GM12878 (cell line): ENCODE measurements at regions not wholly inside any gene's neighbourhood (a gene's known extent, or its start where the extent isn't known, plus 50 kb on each side); places are given as distances from the start of the nearest gene placed in this dataset.

Experiments used
- ATAC-seq: fragments of 200-7000 bp; cut with Tn5 transposase; 3 replicates; pipeline ENCODE4 v1.9.1; 2020; ENCODE audit warnings: mild to moderate bottlenecking, moderate library complexity
- BruUV-seq: library from RNA; stranded (reverse); fragments of 400-500 nt; replicated peaks from 2 replicates; lab custom pipeline; 2021; lab: Mats Ljungman, UMichigan
- CTCF ChIA-PET: fragments of 300-600 bp; sonication (Branson Sonifier 250); formaldehyde crosslinking; extraction: SDS; loops from one replicate; lab custom pipeline; 2021; ENCODE audit warnings: inconsistent platforms; lab: Yijun Ruan, JAX
- POLR2A ChIA-PET: fragments of 350-600 bp; formaldehyde crosslinking; extraction: SDS; loops from one replicate; lab custom pipeline; 2021; ENCODE audit warnings: inconsistent platforms; lab: Charles Lee
- RAD21 ChIA-PET: fragments of 300-600 bp; sonication (Branson Sonifier 250); formaldehyde crosslinking; loops from one replicate; lab custom pipeline; 2023; ENCODE audit warnings: antibody characterized with exemption; ENCODE audit not compliant: unreplicated experiment; lab: Charles Lee
- SMC1A ChIA-PET: fragments of 300-600 bp; sonication (Branson Sonifier 250); formaldehyde crosslinking; loops from one replicate; lab custom pipeline; 2023; ENCODE audit not compliant: unreplicated experiment, uncharacterized antibody; lab: Charles Lee
- DNase-seq: peaks from one replicate; pipeline ENCODE4 v3.0.0-alpha.2; 2011; ENCODE audit warnings: low read depth, low spot score
- FAIRE-seq: peaks from 3 replicates; lab custom pipeline; 2011; peaks lifted over from hg19 to GRCh38; lab: Jason Lieb, UNC
- H2AFZ ChIP-seq: 2 replicates; pipeline ENCODE4 v1.6.0; 2011; ENCODE audit warnings: low read depth, low read length, control low read depth; ENCODE audit not compliant: control insufficient read depth
- H3K27ac ChIP-seq: 2 replicates; pipeline ENCODE4 v1.5.1; 2011; ENCODE audit warnings: control low read depth; ENCODE audit not compliant: control insufficient read depth, insufficient read depth
- H3K27me3 ChIP-seq, 2 experiments: replicated peaks in 1 of 2; 2 replicates each; pipeline versions ENCODE4 v1.6.0 to v1.6.1; 2011; ENCODE audit warnings: low read length in 1 of 2; ENCODE audit not compliant: control insufficient read depth in 2 of 2, insufficient read depth in 2 of 2
- H3K36me3 ChIP-seq, 2 experiments: 2 replicates each; pipeline ENCODE4 v1.5.1; 2011; ENCODE audit warnings: low read length in 1 of 2; ENCODE audit not compliant: control insufficient read depth in 2 of 2, insufficient read depth in 2 of 2
- H3K4me1 ChIP-seq: 2 replicates; pipeline ENCODE4 v1.6.1; 2011; ENCODE audit warnings: mild to moderate bottlenecking, low read length, moderate library complexity, mixed read lengths; ENCODE audit not compliant: control insufficient read depth, insufficient read depth
- H3K4me2 ChIP-seq: 2 replicates; pipeline ENCODE4 v1.6.0; 2011; ENCODE audit warnings: control low read depth; ENCODE audit not compliant: control insufficient read depth, insufficient read depth
- H3K4me3 ChIP-seq: fragments of 200-600 bp; sonication (generic); 2 replicates; pipeline ENCODE4 v1.5.1; 2016
- H3K79me2 ChIP-seq: 2 replicates; pipeline ENCODE4 v1.6.0; 2011; ENCODE audit warnings: low read length; ENCODE audit not compliant: control insufficient read depth, insufficient read depth
- H3K9ac ChIP-seq: 2 replicates; pipeline ENCODE4 v1.8.0; 2011; ENCODE audit warnings: low read length, control low read depth, mixed read lengths; ENCODE audit not compliant: control insufficient read depth, insufficient read depth
- H3K9me3 ChIP-seq: replicated peaks from 3 replicates; pipeline ENCODE4 v1.5.1; 2011; ENCODE audit warnings: mild to moderate bottlenecking, low read length; ENCODE audit not compliant: control insufficient read depth, insufficient read depth
- H4K20me1 ChIP-seq: 2 replicates; pipeline ENCODE4 v1.6.0; 2011; ENCODE audit not compliant: control insufficient read depth, insufficient read depth
- SMC3 ChIP-seq: IDR thresholded peaks from 2 replicates; pipeline ENCODE4 v1.6.1; 2011; ENCODE audit warnings: low read length, improper control_type of control experiment, borderline replicate concordance
- ZNF207 ChIP-seq: fragments of 450-650 bp; IDR thresholded peaks from 2 replicates; pipeline ENCODE4 v1.6.1; 2014; ENCODE audit warnings: antibody characterized with exemption, mild to moderate bottlenecking, borderline replicate concordance
- WGBS: methylation state at CpG from one replicate; pipeline ENCODE4 v1.1.6; 2016; ENCODE audit warnings: low lambda C conversion rate; ENCODE audit not compliant: insufficient replicate concordance, insufficient coverage; ENCODE audit errors: missing lambda C conversion rate; 5-methylcytosine and 5-hydroxymethylcytosine counted together
- in situ Hi-C: fragments of 300-500 bp; cut with MboI; formaldehyde crosslinking; loops from 9 replicates; pipeline ENCODE4 v1.14.3; 2018; ENCODE audit warnings: mixed read lengths
- intact Hi-C: fragments of 100-400 bp; cut with micrococcal nuclease; formaldehyde crosslinking; loops from one replicate; pipeline ENCODE4 v1.14.2; 2022; ENCODE audit not compliant: unreplicated experiment
- TF ChIP-seq, protein P1 (sequence below): fragments of 150-350 bp; IDR thresholded peaks from 2 replicates; pipeline ENCODE4 v1.6.1; 2016; ENCODE audit warnings: low read depth, low read length
- TF ChIP-seq, protein P2 (sequence below): fragments of 450-650 bp; formaldehyde crosslinking; IDR thresholded peaks from 2 replicates; pipeline ENCODE4 v1.4.0; 2022; ENCODE audit warnings: mild to moderate bottlenecking, moderate library complexity
- TF ChIP-seq, protein P3 (sequence below): fragments of 450-650 bp; formaldehyde crosslinking; IDR thresholded peaks from 2 replicates; pipeline ENCODE4 v1.4.0; 2020; ENCODE audit warnings: mild to moderate bottlenecking, moderate library complexity
- TF ChIP-seq, protein P4 (sequence below): fragments of 450-650 bp; IDR thresholded peaks from 2 replicates; pipeline ENCODE4 v1.6.1; 2018; ENCODE audit warnings: mild to moderate bottlenecking, low read depth, moderate library complexity; ENCODE audit not compliant: partially characterized antibody

DNA sequence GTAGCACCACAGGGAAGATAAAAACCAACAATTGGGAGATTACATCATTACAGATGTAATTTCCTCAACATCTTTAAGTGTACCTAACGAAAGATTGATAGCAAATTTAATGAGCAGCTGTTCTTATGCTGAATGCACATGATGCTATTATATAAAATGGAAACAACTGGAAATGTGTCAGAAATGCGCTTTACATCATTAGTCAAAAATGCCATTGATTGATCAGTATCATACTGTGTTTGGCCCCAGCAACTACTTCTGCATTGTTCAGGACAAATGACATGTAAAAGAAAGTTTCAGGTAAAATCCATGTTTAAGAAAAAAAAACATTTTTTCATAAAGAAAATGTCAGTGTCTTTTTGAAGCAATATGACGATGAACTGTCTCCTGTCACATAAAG lies 625.5 kb upstream of the MIR17HG start (continued):
- TF ChIP-seq, protein P1, sequence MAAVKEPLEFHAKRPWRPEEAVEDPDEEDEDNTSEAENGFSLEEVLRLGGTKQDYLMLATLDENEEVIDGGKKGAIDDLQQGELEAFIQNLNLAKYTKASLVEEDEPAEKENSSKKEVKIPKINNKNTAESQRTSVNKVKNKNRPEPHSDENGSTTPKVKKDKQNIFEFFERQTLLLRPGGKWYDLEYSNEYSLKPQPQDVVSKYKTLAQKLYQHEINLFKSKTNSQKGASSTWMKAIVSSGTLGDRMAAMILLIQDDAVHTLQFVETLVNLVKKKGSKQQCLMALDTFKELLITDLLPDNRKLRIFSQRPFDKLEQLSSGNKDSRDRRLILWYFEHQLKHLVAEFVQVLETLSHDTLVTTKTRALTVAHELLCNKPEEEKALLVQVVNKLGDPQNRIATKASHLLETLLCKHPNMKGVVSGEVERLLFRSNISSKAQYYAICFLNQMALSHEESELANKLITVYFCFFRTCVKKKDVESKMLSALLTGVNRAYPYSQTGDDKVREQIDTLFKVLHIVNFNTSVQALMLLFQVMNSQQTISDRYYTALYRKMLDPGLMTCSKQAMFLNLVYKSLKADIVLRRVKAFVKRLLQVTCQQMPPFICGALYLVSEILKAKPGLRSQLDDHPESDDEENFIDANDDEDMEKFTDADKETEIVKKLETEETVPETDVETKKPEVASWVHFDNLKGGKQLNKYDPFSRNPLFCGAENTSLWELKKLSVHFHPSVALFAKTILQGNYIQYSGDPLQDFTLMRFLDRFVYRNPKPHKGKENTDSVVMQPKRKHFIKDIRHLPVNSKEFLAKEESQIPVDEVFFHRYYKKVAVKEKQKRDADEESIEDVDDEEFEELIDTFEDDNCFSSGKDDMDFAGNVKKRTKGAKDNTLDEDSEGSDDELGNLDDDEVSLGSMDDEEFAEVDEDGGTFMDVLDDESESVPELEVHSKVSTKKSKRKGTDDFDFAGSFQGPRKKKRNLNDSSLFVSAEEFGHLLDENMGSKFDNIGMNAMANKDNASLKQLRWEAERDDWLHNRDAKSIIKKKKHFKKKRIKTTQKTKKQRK, result no peak

DNA sequence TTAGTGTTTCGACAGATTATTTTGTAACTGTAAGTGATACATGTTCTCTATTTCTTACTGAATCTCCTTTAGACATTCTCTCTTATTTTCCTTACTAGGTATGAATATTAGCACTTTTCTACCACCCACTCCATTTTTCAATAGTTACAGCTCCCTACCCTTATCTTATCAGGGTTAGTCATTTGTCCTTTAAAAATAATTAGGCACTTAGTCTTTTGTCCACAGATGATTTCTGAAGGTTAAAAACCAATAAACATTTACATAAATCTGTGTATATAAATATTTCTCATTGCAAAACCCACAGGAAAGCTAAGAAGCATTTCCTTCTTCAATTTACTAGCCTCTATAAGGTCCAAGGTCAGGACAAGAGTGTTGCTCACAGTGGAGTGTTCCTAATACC lies 624.1 kb upstream of the MIR17HG start:
- ATAC-seq (no peak), FAIRE-seq (no peak), DNase-seq (no peak)
- H3K4me1 ChIP-seq, result no peaks in the 10 kb centered on the region
- H3K36me3 ChIP-seq, result no peaks in the 10 kb centered on the region
- H3K79me2 ChIP-seq, result no peaks in the 10 kb centered on the region
- H3K27ac ChIP-seq, result no peak overlapping the region
- no TSS peak for BruUV-seq
- no peaks in the 10 kb centered on the region for H3K27me3 ChIP-seq
- RAD21 ChIA-PET, result no interaction called here
- CTCF ChIA-PET, result no interaction called here
- H3K4me3 ChIP-seq, result no peak overlapping the region
- H4K20me1 ChIP-seq, result no peaks in the 10 kb centered on the region
- H3K4me2 ChIP-seq, result no peak overlapping the region
- intact Hi-C loops, result no loop called here
- no peak overlapping the region for H2AFZ ChIP-seq
- SMC1A ChIA-PET, result no interaction called here
- TF ChIP-seq, protein P2, sequence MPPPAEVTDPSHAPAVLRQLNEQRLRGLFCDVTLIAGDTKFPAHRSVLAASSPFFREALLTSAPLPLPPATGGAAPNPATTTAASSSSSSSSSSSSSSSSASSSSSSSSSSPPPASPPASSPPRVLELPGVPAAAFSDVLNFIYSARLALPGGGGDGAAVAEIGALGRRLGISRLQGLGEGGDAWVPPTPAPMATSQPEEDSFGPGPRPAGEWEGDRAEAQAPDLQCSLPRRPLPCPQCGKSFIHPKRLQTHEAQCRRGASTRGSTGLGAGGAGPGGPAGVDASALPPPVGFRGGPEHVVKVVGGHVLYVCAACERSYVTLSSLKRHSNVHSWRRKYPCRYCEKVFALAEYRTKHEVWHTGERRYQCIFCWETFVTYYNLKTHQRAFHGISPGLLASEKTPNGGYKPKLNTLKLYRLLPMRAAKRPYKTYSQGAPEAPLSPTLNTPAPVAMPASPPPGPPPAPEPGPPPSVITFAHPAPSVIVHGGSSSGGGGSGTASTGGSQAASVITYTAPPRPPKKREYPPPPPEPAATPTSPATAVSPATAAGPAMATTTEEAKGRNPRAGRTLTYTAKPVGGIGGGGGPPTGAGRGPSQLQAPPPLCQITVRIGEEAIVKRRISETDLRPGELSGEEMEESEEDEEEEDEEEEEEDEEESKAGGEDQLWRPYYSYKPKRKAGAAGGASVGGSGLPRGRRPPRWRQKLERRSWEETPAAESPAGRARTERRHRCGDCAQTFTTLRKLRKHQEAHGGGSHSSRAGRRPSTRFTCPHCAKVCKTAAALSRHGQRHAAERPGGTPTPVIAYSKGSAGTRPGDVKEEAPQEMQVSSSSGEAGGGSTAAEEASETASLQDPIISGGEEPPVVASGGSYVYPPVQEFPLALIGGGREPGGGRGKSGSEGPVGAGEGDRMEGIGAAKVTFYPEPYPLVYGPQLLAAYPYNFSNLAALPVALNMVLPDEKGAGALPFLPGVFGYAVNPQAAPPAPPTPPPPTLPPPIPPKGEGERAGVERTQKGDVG, result no peak
- TF ChIP-seq, protein P3, sequence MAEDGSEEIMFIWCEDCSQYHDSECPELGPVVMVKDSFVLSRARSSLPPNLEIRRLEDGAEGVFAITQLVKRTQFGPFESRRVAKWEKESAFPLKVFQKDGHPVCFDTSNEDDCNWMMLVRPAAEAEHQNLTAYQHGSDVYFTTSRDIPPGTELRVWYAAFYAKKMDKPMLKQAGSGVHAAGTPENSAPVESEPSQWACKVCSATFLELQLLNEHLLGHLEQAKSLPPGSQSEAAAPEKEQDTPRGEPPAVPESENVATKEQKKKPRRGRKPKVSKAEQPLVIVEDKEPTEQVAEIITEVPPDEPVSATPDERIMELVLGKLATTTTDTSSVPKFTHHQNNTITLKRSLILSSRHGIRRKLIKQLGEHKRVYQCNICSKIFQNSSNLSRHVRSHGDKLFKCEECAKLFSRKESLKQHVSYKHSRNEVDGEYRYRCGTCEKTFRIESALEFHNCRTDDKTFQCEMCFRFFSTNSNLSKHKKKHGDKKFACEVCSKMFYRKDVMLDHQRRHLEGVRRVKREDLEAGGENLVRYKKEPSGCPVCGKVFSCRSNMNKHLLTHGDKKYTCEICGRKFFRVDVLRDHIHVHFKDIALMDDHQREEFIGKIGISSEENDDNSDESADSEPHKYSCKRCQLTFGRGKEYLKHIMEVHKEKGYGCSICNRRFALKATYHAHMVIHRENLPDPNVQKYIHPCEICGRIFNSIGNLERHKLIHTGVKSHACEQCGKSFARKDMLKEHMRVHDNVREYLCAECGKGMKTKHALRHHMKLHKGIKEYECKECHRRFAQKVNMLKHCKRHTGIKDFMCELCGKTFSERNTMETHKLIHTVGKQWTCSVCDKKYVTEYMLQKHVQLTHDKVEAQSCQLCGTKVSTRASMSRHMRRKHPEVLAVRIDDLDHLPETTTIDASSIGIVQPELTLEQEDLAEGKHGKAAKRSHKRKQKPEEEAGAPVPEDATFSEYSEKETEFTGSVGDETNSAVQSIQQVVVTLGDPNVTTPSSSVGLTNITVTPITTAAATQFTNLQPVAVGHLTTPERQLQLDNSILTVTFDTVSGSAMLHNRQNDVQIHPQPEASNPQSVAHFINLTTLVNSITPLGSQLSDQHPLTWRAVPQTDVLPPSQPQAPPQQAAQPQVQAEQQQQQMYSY (CRISPR knock-in tag), result no peak
- TF ChIP-seq ZNF207 (no peak), SMC3 (no peak)
- TF ChIP-seq, protein P4, sequence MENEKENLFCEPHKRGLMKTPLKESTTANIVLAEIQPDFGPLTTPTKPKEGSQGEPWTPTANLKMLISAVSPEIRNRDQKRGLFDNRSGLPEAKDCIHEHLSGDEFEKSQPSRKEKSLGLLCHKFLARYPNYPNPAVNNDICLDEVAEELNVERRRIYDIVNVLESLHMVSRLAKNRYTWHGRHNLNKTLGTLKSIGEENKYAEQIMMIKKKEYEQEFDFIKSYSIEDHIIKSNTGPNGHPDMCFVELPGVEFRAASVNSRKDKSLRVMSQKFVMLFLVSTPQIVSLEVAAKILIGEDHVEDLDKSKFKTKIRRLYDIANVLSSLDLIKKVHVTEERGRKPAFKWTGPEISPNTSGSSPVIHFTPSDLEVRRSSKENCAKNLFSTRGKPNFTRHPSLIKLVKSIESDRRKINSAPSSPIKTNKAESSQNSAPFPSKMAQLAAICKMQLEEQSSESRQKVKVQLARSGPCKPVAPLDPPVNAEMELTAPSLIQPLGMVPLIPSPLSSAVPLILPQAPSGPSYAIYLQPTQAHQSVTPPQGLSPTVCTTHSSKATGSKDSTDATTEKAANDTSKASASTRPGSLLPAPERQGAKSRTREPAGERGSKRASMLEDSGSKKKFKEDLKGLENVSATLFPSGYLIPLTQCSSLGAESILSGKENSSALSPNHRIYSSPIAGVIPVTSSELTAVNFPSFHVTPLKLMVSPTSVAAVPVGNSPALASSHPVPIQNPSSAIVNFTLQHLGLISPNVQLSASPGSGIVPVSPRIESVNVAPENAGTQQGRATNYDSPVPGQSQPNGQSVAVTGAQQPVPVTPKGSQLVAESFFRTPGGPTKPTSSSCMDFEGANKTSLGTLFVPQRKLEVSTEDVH, result no peak
- in situ Hi-C loops, result no loop called here
- POLR2A ChIA-PET, result no interaction called here
- no peaks in the 10 kb centered on the region for H3K9me3 ChIP-seq
- 0% methylated on average over 1 of the region's 1 CpG for WGBS
- no peak overlapping the region for H3K9ac ChIP-seq
